ENCODE measurements at regions not wholly inside any gene's neighbourhood (a gene's known extent, or its start where the extent isn't known, plus 50 kb on each side); places are given as distances from the start of the nearest gene placed in this dataset.

DNA sequence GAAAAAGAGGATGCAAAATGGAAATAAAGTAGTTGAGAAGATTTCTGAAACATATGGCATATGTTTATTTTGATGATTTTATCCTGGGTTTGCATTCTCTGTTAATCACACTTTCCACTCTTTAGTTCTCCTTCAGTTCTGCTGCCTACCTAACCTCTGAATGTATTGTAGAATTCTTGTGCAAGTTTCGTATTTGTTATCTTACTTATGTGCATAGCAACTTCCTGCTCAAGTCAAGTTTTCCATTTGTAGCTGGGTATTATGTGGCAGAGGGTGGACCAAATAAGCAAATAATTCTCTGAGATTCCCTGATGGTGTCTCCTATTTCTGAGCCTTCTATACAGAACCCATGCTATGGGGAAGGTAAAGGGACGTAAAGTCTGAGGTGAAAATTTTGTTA lies 381.6 kb downstream of the FOXG1 start:
- H3K4me3 ChIP-seq (ENCODE audit: control insufficient read depth, low read depth, low read length): no peak overlapping the region
- no peak for DNase-seq (ENCODE audit: low read depth)
- TF ChIP-seq, protein P1, sequence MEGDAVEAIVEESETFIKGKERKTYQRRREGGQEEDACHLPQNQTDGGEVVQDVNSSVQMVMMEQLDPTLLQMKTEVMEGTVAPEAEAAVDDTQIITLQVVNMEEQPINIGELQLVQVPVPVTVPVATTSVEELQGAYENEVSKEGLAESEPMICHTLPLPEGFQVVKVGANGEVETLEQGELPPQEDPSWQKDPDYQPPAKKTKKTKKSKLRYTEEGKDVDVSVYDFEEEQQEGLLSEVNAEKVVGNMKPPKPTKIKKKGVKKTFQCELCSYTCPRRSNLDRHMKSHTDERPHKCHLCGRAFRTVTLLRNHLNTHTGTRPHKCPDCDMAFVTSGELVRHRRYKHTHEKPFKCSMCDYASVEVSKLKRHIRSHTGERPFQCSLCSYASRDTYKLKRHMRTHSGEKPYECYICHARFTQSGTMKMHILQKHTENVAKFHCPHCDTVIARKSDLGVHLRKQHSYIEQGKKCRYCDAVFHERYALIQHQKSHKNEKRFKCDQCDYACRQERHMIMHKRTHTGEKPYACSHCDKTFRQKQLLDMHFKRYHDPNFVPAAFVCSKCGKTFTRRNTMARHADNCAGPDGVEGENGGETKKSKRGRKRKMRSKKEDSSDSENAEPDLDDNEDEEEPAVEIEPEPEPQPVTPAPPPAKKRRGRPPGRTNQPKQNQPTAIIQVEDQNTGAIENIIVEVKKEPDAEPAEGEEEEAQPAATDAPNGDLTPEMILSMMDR (IDR thresholded peaks at IDR 0.05; ENCODE audit: control insufficient read depth, insufficient read depth, low read depth, low read length, missing control alignments): no peak

DNA sequence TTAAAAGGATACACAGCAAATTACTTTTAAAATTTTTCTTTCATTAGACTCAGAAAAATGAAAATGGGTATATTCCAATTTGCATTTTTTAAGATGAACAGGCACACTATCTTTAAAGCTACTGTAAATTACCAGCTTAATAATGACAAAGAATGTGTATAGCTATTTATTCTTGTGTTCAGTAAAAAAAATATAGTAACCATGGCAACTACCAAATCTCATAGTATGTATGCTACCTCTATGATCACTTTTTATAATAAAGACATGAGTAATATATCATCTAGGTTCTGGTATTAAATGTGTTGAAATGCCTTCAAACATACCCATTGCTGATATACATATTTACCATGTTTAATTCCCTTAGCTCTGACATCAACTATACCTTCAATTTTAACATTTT lies 383.2 kb downstream of the FOXG1 start:
- no peak for DNase-seq (ENCODE audit: low read depth)

DNA sequence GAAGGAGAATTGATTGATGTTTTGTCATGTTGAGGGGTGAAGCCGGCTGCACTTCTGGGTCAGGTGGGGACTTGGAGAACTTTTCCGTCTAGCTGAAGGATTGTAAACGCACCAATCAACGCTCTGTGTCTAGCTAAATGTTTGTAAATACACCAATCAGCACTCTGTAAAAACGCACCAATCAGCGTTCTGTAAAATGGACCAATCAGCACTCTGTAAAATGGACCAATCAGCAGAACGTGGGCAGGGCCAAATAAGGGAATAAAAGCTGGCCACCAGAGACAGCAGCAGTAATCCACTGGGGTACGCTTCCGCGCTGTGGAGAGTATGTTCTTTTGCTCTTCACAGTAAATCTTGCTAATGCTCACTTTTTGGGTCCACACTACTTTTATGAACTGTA lies 384.1 kb downstream of the FOXG1 start:
- no peak for DNase-seq (ENCODE audit: low read depth)
- H3K4me3 ChIP-seq (ENCODE audit: control insufficient read depth, low read depth, low read length): no peak overlapping the region
- TF ChIP-seq, protein P1 (IDR thresholded peaks at IDR 0.05; ENCODE audit: control insufficient read depth, insufficient read depth, low read depth, low read length, missing control alignments): no peak

More for the DNA sequence above, 383.2 kb downstream of the FOXG1 start:
- no peak overlapping the region for H3K4me3 ChIP-seq (ENCODE audit: control insufficient read depth, low read depth, low read length)
- TF ChIP-seq, protein P1 (IDR thresholded peaks at IDR 0.05; ENCODE audit: control insufficient read depth, insufficient read depth, low read depth, low read length, missing control alignments): no peak

DNA sequence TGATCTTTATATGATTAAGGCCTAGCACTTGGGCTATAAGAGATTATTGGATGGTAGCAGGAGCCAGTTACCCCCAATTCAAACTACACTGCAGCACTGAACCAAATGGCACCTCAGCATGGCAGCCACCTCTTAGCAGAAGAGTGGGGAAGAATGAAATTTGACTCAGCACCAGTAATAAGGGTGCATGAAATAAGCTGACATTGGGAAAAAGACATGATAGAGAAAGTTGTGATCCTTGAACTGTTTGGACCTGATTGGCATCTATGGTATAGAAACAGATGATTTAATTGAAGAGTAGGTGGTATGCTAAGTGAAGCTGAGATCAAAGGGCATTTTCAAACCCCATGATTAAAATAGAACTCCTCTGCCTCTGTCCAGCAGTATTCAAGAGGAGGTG lies 389.5 kb downstream of the FOXG1 start:
- no peak for DNase-seq (ENCODE audit: low read depth)
- H3K4me3 ChIP-seq (ENCODE audit: control insufficient read depth, low read depth, low read length): no peak overlapping the region
- TF ChIP-seq, protein P1 (IDR thresholded peaks at IDR 0.05; ENCODE audit: control insufficient read depth, insufficient read depth, low read depth, low read length, missing control alignments): no peak

DNA sequence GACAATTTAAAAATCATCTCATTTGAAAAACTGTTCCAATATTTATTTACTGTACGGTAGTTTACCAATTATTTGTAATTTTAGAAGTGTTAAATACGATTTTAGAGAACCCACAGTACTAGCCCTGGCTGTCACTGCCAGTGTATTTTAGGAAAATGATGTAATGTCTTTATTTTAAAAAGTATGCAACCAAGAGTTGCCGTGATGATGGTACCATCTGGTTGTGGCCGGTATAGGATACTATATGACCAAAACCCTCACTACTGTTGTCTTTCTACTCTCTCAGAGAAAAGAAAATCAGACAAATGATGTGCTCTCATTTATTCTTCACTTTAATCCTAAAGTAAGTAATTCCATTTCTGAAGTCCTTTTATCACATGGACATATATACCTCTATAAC lies 395.0 kb downstream of the FOXG1 start:
- TF ChIP-seq, protein P1 (IDR thresholded peaks at IDR 0.05; ENCODE audit: control insufficient read depth, insufficient read depth, low read depth, low read length, missing control alignments): no peak
- DNase-seq (ENCODE audit: low read depth): no peak
- H3K4me3 ChIP-seq (ENCODE audit: control insufficient read depth, low read depth, low read length): no peak overlapping the region

DNA sequence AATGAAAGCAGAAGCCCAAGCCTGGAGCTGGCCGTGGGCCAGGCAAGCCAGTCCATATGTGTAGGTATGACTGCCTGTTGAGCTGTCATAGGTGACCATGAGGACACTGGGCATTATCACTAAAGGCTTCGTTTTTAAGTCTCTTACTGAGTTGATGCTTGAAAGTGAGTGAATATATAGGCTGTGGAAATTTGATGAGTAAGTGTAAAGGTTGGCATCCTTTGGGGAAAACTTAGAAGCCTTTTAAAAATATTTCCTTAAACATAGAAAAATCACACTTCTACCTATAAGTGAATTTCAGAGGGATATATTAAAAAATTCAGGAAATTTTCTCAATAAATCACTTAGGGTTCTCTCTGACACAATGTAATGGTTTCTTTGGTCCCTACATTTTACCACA lies 396.5 kb downstream of the FOXG1 start:
- TF ChIP-seq, protein P1 (IDR thresholded peaks at IDR 0.05; ENCODE audit: control insufficient read depth, insufficient read depth, low read depth, low read length, missing control alignments): no peak
- no peak for DNase-seq (ENCODE audit: low read depth)
- no peak overlapping the region for H3K4me3 ChIP-seq (ENCODE audit: control insufficient read depth, low read depth, low read length)

DNA sequence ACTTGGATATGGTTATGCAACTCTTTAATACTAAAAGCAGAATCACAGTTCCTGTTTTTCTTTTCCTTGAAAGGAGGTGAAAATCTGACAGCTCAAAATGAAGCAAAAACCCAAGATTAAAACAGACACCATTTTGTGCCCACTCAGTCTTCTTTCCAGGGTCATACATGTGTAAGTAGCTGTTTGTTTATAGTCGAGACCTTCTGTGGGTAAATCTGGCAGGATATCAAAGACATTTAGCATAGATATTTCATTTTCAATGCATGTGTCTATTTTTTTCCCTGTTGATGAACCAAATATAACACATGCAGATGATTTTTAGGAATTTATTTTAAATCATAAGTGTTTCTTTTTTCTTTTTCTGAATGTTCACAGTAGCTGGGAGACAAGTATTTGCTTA lies 398.8 kb downstream of the FOXG1 start:
- H3K4me3 ChIP-seq (ENCODE audit: control insufficient read depth, low read depth, low read length): no peak overlapping the region
- TF ChIP-seq, protein P1 (IDR thresholded peaks at IDR 0.05; ENCODE audit: control insufficient read depth, insufficient read depth, low read depth, low read length, missing control alignments): no peak
- no peak for DNase-seq (ENCODE audit: low read depth)
